Subcutaneous abdominal adipose tissue (tissue), 5 donors: ENCODE measurements at regions not wholly inside any gene's neighbourhood (a gene's known extent, or its start where the extent isn't known, plus 50 kb on each side); places are given as distances from the start of the nearest gene placed in this dataset.

Source experiments
- H3K27ac ChIP-seq: one replicate; pipeline ENCODE4 v1.7.0; 2013; ENCODE audit warnings: low read depth, mild to moderate bottlenecking, inconsistent platforms, low read length, moderate library complexity
- H3K27me3 ChIP-seq, 5 donors: one replicate each; pipeline ENCODE4 v1.7.0; 2013; ENCODE audit warnings: low read length in 5 of 5, inconsistent platforms in 1 of 5; ENCODE audit not compliant: control insufficient read depth in 5 of 5, insufficient read depth in 4 of 5
- H3K36me3 ChIP-seq, 5 donors: one replicate each; pipeline ENCODE4 v1.7.0; 2013; ENCODE audit warnings: low read length in 5 of 5; ENCODE audit not compliant: control insufficient read depth in 5 of 5, insufficient read depth in 5 of 5
- H3K4me1 ChIP-seq, 5 donors: one replicate each; pipeline ENCODE4 v1.7.0; 2013; ENCODE audit warnings: low read length in 5 of 5, mild to moderate bottlenecking in 3 of 5, moderate library complexity in 1 of 5; ENCODE audit not compliant: control insufficient read depth in 5 of 5, insufficient read depth in 5 of 5
- H3K4me3 ChIP-seq, 5 donors: one replicate each; pipeline ENCODE4 v1.7.0; 2013; ENCODE audit warnings: low read length in 5 of 5, low read depth in 1 of 5
- H3K9ac ChIP-seq, 5 donors: one replicate each; pipeline ENCODE4 v1.7.0; 2013; ENCODE audit warnings: low read length in 5 of 5, mild to moderate bottlenecking in 4 of 5, moderate library complexity in 3 of 5
- H3K9me3 ChIP-seq, 5 donors: one replicate each; pipeline ENCODE4 v1.7.0; 2013; ENCODE audit warnings: low read length in 5 of 5; ENCODE audit not compliant: control insufficient read depth in 5 of 5
- donor health status: healthy.
- donor health status: healthy.
- donor health status: healthy.
- donor health status: healthy.
- donor health status: healthy.

GRCh38 chr13:80030491-80030890 is 310.4 kb downstream of the SPRY2 start:
- no peak overlapping the region for H3K4me3 ChIP-seq

DNA sequence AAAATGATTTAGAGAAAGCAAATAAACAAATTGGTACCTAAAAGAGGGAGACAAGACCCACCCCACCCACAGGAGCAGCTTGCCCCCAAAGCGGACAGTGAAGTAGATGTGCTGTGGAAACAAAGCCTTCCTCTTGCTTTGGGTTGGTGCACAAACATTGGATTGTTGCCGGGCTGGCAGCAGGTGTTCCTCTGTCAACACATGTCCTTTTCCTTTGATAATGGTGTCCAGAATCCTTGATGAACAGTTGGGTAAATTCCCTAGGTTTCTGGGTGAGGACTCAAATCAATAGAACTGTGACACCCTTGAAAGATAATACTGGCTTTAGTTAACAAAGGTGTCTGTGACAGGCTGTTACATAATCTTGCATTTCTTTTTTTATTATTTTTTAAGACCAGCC is 311.8 kb downstream of the SPRY2 start:
- Histone ChIP-seq H3K9me3 (no peaks in the 10 kb centered on the region), H3K36me3 (no peaks in the 10 kb centered on the region), H3K4me1 (peaks cover 0 to 8% (median 5%) of the 10 kb centered on the region in 5 donors), H3K4me3 (no peak overlapping the region), H3K27ac (no peak overlapping the region), H3K9ac (no peak overlapping the region), H3K27me3 (no peaks in the 10 kb centered on the region)

More at GRCh38 chr13:80030491-80030890, 310.4 kb downstream of the SPRY2 start:
- no peaks in the 10 kb centered on the region for H3K9me3 ChIP-seq
- H3K27me3 ChIP-seq, result no peaks in the 10 kb centered on the region
- H3K36me3 ChIP-seq, result no peaks in the 10 kb centered on the region
- H3K4me1 ChIP-seq, result peaks cover 0 to 8% (median 5%) of the 10 kb centered on the region in 5 donors
- H3K27ac ChIP-seq, result no peak overlapping the region
- no peak overlapping the region for H3K9ac ChIP-seq

DNA sequence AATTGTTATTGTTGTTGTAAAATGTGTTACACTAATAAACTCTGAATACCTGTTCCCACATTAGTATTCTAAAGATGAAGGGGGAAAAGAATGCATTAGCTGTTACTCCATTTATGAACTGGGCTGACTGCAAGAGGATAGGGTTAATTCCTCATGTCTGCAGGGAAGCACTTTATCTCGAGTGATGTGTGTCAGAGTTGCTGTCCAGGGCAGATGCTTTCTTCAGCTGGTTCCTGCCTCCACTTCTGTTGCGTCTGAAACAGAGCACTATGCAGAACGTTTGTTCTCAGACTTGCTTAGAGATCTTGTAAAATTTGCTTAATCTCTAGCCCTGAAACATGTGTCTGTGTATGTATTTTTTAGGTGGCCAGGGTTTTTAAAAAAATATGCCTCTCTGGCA is 318.8 kb downstream of the SPRY2 start:
- Histone ChIP-seq H3K27me3 (no peaks in the 10 kb centered on the region), H3K4me3 (no peak overlapping the region), H3K4me1 (no peaks in the 10 kb centered on the region), H3K9me3 (no peaks in the 10 kb centered on the region), H3K27ac (no peak overlapping the region), H3K9ac (no peak overlapping the region), H3K36me3 (no peaks in the 10 kb centered on the region)

DNA sequence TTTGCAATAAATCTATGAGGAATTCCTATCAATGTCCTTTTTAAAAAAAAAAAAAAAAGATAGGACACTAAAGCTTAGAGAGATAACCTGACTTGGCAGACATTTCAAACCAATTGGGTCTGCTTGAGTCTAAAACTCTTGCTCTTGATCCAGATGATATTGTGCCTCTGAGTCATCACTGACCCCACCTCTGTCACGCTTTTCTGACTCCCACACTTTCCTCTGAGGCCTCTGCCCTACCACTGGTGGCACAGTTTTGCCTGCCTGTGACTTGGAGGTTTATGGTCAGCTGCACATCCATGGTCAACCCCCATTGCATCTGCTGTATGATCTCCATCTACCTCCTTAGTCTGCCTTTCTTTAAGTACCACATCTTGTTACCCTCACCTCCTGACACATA is 328.7 kb downstream of the SPRY2 start:
- Histone ChIP-seq H3K27ac (no peak overlapping the region), H3K27me3 (no peaks in the 10 kb centered on the region), H3K4me1 (peaks cover 3 to 16% (median 9%) of the 10 kb centered on the region in 5 donors), H3K9ac (no peak overlapping the region), H3K4me3 (no peak overlapping the region), H3K9me3 (no peaks in the 10 kb centered on the region), H3K36me3 (no peaks in the 10 kb centered on the region)

DNA sequence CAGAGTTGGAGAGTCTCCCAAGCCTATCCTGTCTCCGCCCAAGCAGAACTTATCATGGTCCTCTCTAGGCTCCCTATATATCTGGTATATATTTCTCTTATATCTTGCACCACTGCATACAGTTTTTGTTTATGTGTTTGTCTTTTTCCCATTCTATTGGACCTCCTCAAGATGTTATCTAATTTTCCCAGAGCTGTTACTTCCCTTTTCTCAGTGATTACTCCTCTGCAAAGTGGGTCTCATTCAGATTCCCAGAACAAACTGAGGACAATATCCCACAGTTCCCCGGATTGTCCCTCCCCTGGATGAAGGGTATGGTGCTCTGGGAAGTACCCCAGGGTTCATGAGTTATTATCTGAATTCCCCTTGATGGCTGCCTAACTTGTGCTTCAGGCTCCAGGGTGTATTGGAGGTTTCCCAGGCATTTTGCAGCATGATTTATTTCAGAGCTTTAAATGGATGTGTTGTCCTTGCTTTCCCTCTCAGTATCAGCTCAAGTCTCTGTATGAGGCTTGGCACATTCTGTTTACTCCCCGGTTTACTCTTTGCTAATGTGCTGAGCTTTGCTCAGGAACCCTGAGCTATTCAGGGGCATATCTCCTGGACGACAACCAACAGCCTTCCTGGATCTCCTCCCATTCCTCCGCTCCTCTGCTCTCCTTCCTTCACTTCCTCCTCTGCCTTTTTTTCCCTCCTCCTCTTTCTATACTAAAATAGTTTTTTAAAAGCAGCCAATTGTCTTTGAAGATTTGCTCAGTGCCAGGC is 329.3 kb downstream of the SPRY2 start:
- H3K27ac ChIP-seq, result no peak overlapping the region

DNA sequence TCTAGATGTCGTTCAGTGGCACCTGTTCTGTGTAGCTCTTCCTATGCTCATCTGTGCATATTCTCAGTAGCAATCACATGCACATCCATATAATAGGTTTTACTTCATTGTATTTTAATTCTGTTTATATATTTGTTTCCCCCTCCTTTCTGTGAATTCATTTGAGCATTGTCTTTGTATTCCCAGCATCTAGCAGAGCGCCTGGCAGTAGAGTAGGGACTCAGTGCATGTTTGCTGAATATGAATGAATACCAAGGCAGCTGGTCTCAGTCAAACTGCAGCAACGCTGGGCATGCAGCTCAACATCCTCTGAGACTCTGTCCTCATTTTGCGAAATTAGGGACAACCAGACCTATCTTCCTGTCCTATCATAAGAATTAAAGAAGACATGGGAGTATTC is 330.1 kb downstream of the SPRY2 start:
- no peak overlapping the region for H3K4me3 ChIP-seq
- H3K27me3 ChIP-seq, result no peaks in the 10 kb centered on the region
- no peak overlapping the region for H3K9ac ChIP-seq
- H3K36me3 ChIP-seq, result no peaks in the 10 kb centered on the region
- no peak overlapping the region for H3K27ac ChIP-seq
- no peaks in the 10 kb centered on the region for H3K9me3 ChIP-seq
- H3K4me1 ChIP-seq, result peaks cover 3 to 16% (median 9%) of the 10 kb centered on the region in 5 donors

More for the DNA sequence above, 329.3 kb downstream of the SPRY2 start:
- H3K27me3 ChIP-seq, result no peaks in the 10 kb centered on the region
- no peaks in the 10 kb centered on the region for H3K36me3 ChIP-seq
- H3K4me3 ChIP-seq, result no peak overlapping the region
- H3K9me3 ChIP-seq, result no peaks in the 10 kb centered on the region
- peak overlapping the region in 1 of 5 donors; percentile 6 for H3K9ac ChIP-seq
- H3K4me1 ChIP-seq, result peaks cover 3 to 16% (median 9%) of the 10 kb centered on the region in 5 donors

DNA sequence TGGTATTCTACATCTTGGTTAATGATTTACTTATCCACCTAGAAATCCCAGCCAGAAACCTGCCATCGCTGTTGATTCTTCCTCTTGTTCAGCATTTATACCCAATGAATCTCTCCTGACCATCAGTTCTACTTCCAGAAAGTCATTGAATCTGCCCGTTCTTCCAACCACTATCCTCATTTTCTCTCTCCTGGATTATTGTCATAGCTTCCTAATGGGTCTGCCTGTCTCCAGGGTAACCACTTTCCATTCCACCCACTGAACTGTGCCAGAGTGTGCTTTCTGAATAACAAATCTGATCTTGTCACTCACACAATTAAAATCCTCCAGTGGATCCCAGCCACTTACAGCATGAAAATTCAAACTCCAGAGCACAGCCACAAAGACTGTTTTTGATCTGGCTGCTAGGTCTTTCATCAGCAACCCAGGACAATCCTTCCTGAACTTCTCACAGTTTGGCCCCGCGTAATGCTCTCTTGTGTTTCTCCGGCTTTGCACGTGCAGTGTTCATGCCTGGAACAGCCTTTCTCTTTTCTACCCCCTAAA is 330.6 kb downstream of the SPRY2 start:
- Histone ChIP-seq H3K4me3 (no peak overlapping the region), H3K9me3 (no peaks in the 10 kb centered on the region), H3K27me3 (no peaks in the 10 kb centered on the region), H3K4me1 (peaks cover 3 to 16% (median 9%) of the 10 kb centered on the region in 5 donors), H3K9ac (no peak overlapping the region), H3K27ac (no peak overlapping the region), H3K36me3 (no peaks in the 10 kb centered on the region)

DNA sequence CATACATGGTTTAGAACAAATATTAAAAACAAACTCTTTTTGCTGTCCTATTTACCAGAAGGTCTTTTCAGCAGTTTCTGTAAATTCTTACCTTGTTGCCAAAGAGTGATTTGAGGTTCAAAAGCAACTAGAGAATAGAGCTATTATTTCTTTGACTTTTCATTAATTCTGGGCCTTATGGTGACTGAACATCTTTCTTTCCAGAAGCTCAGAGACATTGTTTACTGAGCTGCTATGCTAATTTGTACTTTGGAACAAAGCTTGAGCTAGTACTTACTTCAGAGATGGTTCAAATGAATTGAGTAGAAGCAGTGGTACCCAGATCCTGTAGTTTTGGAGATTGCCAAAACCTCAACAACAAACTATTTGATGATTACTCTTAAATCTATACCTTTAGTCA is 331.2 kb downstream of the SPRY2 start:
- Histone ChIP-seq H3K27ac (no peak overlapping the region), H3K9me3 (no peaks in the 10 kb centered on the region), H3K27me3 (no peaks in the 10 kb centered on the region), H3K36me3 (no peaks in the 10 kb centered on the region), H3K9ac (no peak overlapping the region), H3K4me3 (no peak overlapping the region), H3K4me1 (peaks cover 3 to 16% (median 9%) of the 10 kb centered on the region in 5 donors)

DNA sequence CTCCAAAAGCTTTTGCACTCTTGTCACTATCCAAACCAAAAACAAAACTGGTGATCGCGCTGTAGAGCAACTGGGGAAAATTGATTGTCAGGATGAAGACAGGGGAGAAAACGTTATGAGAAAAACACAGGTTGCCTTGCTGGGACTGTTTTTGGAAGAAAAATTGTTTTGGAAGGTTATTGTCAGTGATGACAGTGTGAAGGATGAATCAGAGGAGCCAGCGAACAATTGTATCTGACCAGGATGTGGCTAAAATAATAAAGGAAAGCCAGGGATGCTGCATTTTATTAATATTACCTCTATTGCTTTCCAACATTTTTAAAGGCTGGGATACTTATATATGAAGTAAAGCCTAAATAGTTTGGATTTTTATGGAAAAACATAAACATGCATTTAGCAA is 334.0 kb downstream of the SPRY2 start:
- H3K27ac ChIP-seq, result no peak overlapping the region
- H3K9me3 ChIP-seq, result no peaks in the 10 kb centered on the region
- no peaks in the 10 kb centered on the region for H3K27me3 ChIP-seq
- H3K9ac ChIP-seq, result no peak overlapping the region
- H3K36me3 ChIP-seq, result no peaks in the 10 kb centered on the region
- no peak overlapping the region for H3K4me3 ChIP-seq
- H3K4me1 ChIP-seq, result peaks cover 3 to 11% (median 9%) of the 10 kb centered on the region in 5 donors

GRCh38 chr13:80001510-80001842 is 339.4 kb downstream of the SPRY2 start:
- Histone ChIP-seq H3K9me3 (no peaks in the 10 kb centered on the region), H3K9ac (no peak overlapping the region), H3K36me3 (no peaks in the 10 kb centered on the region), H3K27ac (no peak overlapping the region), H3K4me1 (no peaks in the 10 kb centered on the region), H3K4me3 (no peak overlapping the region), H3K27me3 (no peaks in the 10 kb centered on the region)
